ENCODE measurements at regions not wholly inside any gene's neighbourhood (a gene's known extent, or its start where the extent isn't known, plus 50 kb on each side); places are given as distances from the start of the nearest gene placed in this dataset.

DNA sequence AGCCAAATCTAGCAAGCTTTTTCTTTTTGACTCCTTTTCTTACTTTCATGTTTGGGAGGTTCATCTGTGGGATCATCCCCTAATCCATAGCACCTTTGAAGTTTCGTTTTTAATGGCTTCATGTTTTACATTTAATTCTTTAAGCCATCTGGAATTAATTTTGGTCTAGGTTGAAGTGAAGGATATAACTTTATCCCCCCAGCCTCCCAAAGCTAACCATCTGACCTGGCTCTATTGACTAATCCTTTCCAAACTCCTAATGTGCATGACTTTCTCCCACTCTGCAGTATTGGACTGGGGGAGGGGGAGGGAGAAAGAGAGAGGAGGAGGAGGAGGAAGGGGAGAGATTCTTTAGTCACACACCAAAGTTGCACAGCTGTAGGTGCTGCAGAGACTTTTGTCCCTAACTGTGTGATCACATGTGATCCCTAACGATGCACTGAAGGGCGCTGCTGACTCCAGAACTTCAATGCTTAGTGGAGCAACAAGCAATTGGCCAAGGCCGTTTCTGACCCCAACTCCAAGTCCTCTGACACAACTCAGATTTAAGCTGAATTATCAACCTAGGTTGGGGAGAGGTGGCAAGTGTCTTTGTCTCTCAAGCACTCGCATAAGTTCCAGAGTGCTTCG lies 191.6 kb downstream of the HUNK start:
- Histone ChIP-seq H3K4me3 (no peak overlapping the region), H3K9me3 (no peaks in the 10 kb centered on the region), H3K4me1 (no peaks in the 10 kb centered on the region), H3K4me2 (no peak overlapping the region), H3K27ac (no peak overlapping the region)
- DNase-seq (ENCODE audit: low read depth in 1 of 2, low spot score in 1 of 2) (no peak), FAIRE-seq (no peak), ATAC-seq (no peak)
- no peak for TF ChIP-seq CEBPB (IDR thresholded peaks at IDR 0.05)
- TF ChIP-seq NR3C1 (IDR thresholded peaks at IDR 0.05): no peak
- TF ChIP-seq ZC3H11A (IDR thresholded peaks at IDR 0.05): no peak
- TF ChIP-seq ZSCAN20 (CRISPR knock-in tag; IDR thresholded peaks at IDR 0.05): no peak
- TF ChIP-seq, protein P1, sequence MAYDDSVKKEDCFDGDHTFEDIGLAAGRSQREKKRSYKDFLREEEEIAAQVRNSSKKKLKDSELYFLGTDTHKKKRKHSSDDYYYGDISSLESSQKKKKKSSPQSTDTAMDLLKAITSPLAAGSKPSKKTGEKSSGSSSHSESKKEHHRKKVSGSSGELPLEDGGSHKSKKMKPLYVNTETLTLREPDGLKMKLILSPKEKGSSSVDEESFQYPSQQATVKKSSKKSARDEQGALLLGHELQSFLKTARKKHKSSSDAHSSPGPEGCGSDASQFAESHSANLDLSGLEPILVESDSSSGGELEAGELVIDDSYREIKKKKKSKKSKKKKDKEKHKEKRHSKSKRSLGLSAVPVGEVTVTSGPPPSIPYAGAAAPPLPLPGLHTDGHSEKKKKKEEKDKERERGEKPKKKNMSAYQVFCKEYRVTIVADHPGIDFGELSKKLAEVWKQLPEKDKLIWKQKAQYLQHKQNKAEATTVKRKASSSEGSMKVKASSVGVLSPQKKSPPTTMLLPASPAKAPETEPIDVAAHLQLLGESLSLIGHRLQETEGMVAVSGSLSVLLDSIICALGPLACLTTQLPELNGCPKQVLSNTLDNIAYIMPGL (CRISPR knock-in tag; IDR thresholded peaks at IDR 0.05; ENCODE audit: borderline replicate concordance): no peak
- no peak for TF ChIP-seq MAZ (IDR thresholded peaks at IDR 0.05; ENCODE audit: borderline replicate concordance, low read depth, low read length)
- no peak for TF ChIP-seq POLR2AphosphoS2 (conservative IDR thresholded peaks at IDR 0.05; ENCODE audit: low read length)
- TF ChIP-seq, protein P2, sequence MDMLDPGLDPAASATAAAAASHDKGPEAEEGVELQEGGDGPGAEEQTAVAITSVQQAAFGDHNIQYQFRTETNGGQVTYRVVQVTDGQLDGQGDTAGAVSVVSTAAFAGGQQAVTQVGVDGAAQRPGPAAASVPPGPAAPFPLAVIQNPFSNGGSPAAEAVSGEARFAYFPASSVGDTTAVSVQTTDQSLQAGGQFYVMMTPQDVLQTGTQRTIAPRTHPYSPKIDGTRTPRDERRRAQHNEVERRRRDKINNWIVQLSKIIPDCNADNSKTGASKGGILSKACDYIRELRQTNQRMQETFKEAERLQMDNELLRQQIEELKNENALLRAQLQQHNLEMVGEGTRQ (IDR thresholded peaks at IDR 0.05): no peak
- no peak for TF ChIP-seq MAFK (IDR thresholded peaks at IDR 0.05; ENCODE audit: partially characterized antibody)
- TF ChIP-seq, protein P3, sequence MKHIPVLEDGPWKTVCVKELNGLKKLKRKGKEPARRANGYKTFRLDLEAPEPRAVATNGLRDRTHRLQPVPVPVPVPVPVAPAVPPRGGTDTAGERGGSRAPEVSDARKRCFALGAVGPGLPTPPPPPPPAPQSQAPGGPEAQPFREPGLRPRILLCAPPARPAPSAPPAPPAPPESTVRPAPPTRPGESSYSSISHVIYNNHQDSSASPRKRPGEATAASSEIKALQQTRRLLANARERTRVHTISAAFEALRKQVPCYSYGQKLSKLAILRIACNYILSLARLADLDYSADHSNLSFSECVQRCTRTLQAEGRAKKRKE (CRISPR knock-in tag; IDR thresholded peaks at IDR 0.05; ENCODE audit: low read depth): no peak
- TF ChIP-seq RAD21 (conservative IDR thresholded peaks at IDR 0.05 in 1 of 2, IDR thresholded peaks at IDR 0.05 in 1 of 2): no peak
- no peak for TF ChIP-seq HDAC2 (IDR thresholded peaks at IDR 0.05)
- ChIA-PET POLR2A (no interaction called here), CTCF (interaction anchor here (1.1 kb wide), 1 partner anchor 198 kb away, joined by 3 read pairs; no protein-coding TSS in a partner anchor)
- 49% methylated on average over 6 of the region's 6 CpGs for WGBS (ENCODE audit: missing lambda C conversion rate)

DNA sequence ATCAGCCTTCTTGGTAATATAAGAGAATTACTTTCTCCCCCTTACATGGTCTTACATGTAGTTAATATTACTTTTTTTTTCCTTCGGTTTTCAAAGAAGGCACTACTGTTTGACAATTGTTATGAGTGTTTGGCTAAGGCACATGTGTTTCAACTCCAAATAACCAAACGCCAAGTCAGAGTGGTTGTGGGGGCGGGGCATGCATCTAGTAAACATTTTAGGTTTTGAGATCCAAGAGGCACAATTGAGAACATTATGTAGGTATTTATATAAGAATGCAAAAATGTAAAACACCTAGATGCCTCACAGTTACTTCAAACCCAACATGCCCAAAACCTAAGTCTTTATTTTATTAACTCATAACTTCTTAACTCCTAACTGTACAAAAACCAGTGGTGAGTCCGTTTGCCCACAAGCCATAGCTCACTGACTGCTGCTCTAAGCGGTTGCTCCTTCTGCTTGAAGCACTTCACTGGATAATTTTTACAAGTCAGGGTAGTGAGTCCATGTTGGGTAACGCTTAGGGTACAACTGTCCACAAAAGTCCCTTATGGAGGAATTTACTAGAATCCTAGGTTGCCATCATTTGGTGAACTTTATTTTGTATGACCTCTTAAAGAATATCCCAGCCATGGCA lies 189.9 kb downstream of the HUNK start:
- FAIRE-seq: no peak
- POLR2A ChIA-PET: no interaction called here
- TF ChIP-seq, protein P1 (CRISPR knock-in tag; IDR thresholded peaks at IDR 0.05; ENCODE audit: borderline replicate concordance): no peak
- TF ChIP-seq, protein P4, sequence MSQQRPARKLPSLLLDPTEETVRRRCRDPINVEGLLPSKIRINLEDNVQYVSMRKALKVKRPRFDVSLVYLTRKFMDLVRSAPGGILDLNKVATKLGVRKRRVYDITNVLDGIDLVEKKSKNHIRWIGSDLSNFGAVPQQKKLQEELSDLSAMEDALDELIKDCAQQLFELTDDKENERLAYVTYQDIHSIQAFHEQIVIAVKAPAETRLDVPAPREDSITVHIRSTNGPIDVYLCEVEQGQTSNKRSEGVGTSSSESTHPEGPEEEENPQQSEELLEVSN (IDR thresholded peaks at IDR 0.05; ENCODE audit: borderline replicate concordance, low read depth): no peak
- TF ChIP-seq HDAC2 (IDR thresholded peaks at IDR 0.05) (no peak), POLR2AphosphoS2 (conservative IDR thresholded peaks at IDR 0.05; ENCODE audit: low read length) (no peak), POLR2A (IDR thresholded peaks at IDR 0.05; ENCODE audit: low read length) (no peak), KDM1A (IDR thresholded peaks at IDR 0.05; ENCODE audit: low read depth) (no peak), FOXS1 (CRISPR knock-in tag; IDR thresholded peaks at IDR 0.05) (no peak), JUNB (IDR thresholded peaks at IDR 0.05) (no peak), EHMT2 (IDR thresholded peaks at IDR 0.05; ENCODE audit: low read depth) (no peak), FOSL2 (IDR thresholded peaks at IDR 0.05) (no peak), FOSL2 (CRISPR knock-in tag; IDR thresholded peaks at IDR 0.05) (no peak), RAD21 (conservative IDR thresholded peaks at IDR 0.05 in 1 of 2, IDR thresholded peaks at IDR 0.05 in 1 of 2) (no peak), TFCP2L1 (CRISPR knock-in tag; IDR thresholded peaks at IDR 0.05) (no peak), ZFP36 (IDR thresholded peaks at IDR 0.05; ENCODE audit: borderline replicate concordance, partially characterized antibody) (no peak), EP300 (IDR thresholded peaks at IDR 0.05) (no peak), SREBF2 (IDR thresholded peaks at IDR 0.05) (no peak)
- TF ChIP-seq, protein P5, sequence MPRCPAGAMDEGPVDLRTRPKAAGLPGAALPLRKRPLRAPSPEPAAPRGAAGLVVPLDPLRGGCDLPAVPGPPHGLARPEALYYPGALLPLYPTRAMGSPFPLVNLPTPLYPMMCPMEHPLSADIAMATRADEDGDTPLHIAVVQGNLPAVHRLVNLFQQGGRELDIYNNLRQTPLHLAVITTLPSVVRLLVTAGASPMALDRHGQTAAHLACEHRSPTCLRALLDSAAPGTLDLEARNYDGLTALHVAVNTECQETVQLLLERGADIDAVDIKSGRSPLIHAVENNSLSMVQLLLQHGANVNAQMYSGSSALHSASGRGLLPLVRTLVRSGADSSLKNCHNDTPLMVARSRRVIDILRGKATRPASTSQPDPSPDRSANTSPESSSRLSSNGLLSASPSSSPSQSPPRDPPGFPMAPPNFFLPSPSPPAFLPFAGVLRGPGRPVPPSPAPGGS (IDR thresholded peaks at IDR 0.05): no peak
- TF ChIP-seq, protein P6, sequence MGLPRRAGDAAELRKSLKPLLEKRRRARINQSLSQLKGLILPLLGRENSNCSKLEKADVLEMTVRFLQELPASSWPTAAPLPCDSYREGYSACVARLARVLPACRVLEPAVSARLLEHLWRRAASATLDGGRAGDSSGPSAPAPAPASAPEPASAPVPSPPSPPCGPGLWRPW (IDR thresholded peaks at IDR 0.05): no peak
- TF ChIP-seq, protein P7, sequence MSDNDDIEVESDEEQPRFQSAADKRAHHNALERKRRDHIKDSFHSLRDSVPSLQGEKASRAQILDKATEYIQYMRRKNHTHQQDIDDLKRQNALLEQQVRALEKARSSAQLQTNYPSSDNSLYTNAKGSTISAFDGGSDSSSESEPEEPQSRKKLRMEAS (IDR thresholded peaks at IDR 0.05): no peak
- H3K9me3 ChIP-seq: no peaks in the 10 kb centered on the region
- CTCF ChIA-PET: no interaction called here
- no peak overlapping the region for H3K27ac ChIP-seq
- no peak overlapping the region for H3K4me3 ChIP-seq
- WGBS (ENCODE audit: missing lambda C conversion rate): 16% methylated on average over 6 of the region's 6 CpGs
- no peaks in the 10 kb centered on the region for H3K4me1 ChIP-seq
- ATAC-seq: no peak
- no peak for DNase-seq (ENCODE audit: low read depth in 1 of 2, low spot score in 1 of 2)
- H3K4me2 ChIP-seq: no peak overlapping the region

All from A549 (cell line).